GM12878 (cell line): ENCODE measurements at regions not wholly inside any gene's neighbourhood (a gene's known extent, or its start where the extent isn't known, plus 50 kb on each side); places are given as distances from the start of the nearest gene placed in this dataset.

Source experiments
- ATAC-seq: fragments of 200-7000 bp; cut with Tn5 transposase; 3 replicates; pipeline ENCODE4 v1.9.1; 2020; ENCODE audit warnings: mild to moderate bottlenecking, moderate library complexity
- BruUV-seq: library from RNA; stranded (reverse); fragments of 400-500 nt; replicated peaks from 2 replicates; lab custom pipeline; 2021; lab: Mats Ljungman, UMichigan
- CTCF ChIA-PET: fragments of 300-600 bp; sonication (Branson Sonifier 250); formaldehyde crosslinking; extraction: SDS; loops from one replicate; lab custom pipeline; 2021; ENCODE audit warnings: inconsistent platforms; lab: Yijun Ruan, JAX
- POLR2A ChIA-PET: fragments of 350-600 bp; formaldehyde crosslinking; extraction: SDS; loops from one replicate; lab custom pipeline; 2021; ENCODE audit warnings: inconsistent platforms; lab: Charles Lee
- RAD21 ChIA-PET: fragments of 300-600 bp; sonication (Branson Sonifier 250); formaldehyde crosslinking; loops from one replicate; lab custom pipeline; 2023; ENCODE audit warnings: antibody characterized with exemption; ENCODE audit not compliant: unreplicated experiment; lab: Charles Lee
- SMC1A ChIA-PET: fragments of 300-600 bp; sonication (Branson Sonifier 250); formaldehyde crosslinking; loops from one replicate; lab custom pipeline; 2023; ENCODE audit not compliant: unreplicated experiment, uncharacterized antibody; lab: Charles Lee
- DNase-seq: peaks from one replicate; pipeline ENCODE4 v3.0.0-alpha.2; 2011; ENCODE audit warnings: low read depth, low spot score
- FAIRE-seq: peaks from 3 replicates; lab custom pipeline; 2011; peaks lifted over from hg19 to GRCh38; lab: Jason Lieb, UNC
- H2AFZ ChIP-seq: 2 replicates; pipeline ENCODE4 v1.6.0; 2011; ENCODE audit warnings: low read depth, low read length, control low read depth; ENCODE audit not compliant: control insufficient read depth
- H3K27ac ChIP-seq: 2 replicates; pipeline ENCODE4 v1.5.1; 2011; ENCODE audit warnings: control low read depth; ENCODE audit not compliant: control insufficient read depth, insufficient read depth
- H3K27me3 ChIP-seq, 2 experiments: replicated peaks in 1 of 2; 2 replicates each; pipeline versions ENCODE4 v1.6.0 to v1.6.1; 2011; ENCODE audit warnings: low read length in 1 of 2; ENCODE audit not compliant: control insufficient read depth in 2 of 2, insufficient read depth in 2 of 2
- H3K36me3 ChIP-seq, 2 experiments: 2 replicates each; pipeline ENCODE4 v1.5.1; 2011; ENCODE audit warnings: low read length in 1 of 2; ENCODE audit not compliant: control insufficient read depth in 2 of 2, insufficient read depth in 2 of 2
- H3K4me1 ChIP-seq: 2 replicates; pipeline ENCODE4 v1.6.1; 2011; ENCODE audit warnings: mild to moderate bottlenecking, low read length, moderate library complexity, mixed read lengths; ENCODE audit not compliant: control insufficient read depth, insufficient read depth
- H3K4me2 ChIP-seq: 2 replicates; pipeline ENCODE4 v1.6.0; 2011; ENCODE audit warnings: control low read depth; ENCODE audit not compliant: control insufficient read depth, insufficient read depth
- H3K4me3 ChIP-seq: fragments of 200-600 bp; sonication (generic); 2 replicates; pipeline ENCODE4 v1.5.1; 2016
- H3K79me2 ChIP-seq: 2 replicates; pipeline ENCODE4 v1.6.0; 2011; ENCODE audit warnings: low read length; ENCODE audit not compliant: control insufficient read depth, insufficient read depth
- H3K9ac ChIP-seq: 2 replicates; pipeline ENCODE4 v1.8.0; 2011; ENCODE audit warnings: low read length, control low read depth, mixed read lengths; ENCODE audit not compliant: control insufficient read depth, insufficient read depth
- H3K9me3 ChIP-seq: replicated peaks from 3 replicates; pipeline ENCODE4 v1.5.1; 2011; ENCODE audit warnings: mild to moderate bottlenecking, low read length; ENCODE audit not compliant: control insufficient read depth, insufficient read depth
- H4K20me1 ChIP-seq: 2 replicates; pipeline ENCODE4 v1.6.0; 2011; ENCODE audit not compliant: control insufficient read depth, insufficient read depth
- ASH2L ChIP-seq: fragments of 300-600, 200-600 bp; sonication (generic); IDR thresholded peaks from 2 replicates; pipeline ENCODE4 v1.6.1; 2017; ENCODE audit warnings: low read depth, mild to moderate bottlenecking, borderline replicate concordance
- CHD1 ChIP-seq: IDR thresholded peaks from 2 replicates; pipeline ENCODE4 v1.6.1; 2012; ENCODE audit warnings: low read depth, low read length, improper control_type of control experiment
- EGR1 ChIP-seq, 2 experiments: IDR thresholded peaks; 1 replicate in 1 of 2; 2 replicates in 1 of 2; pipeline ENCODE4 v1.6.1; 2011 to 2012; ENCODE audit warnings: low read depth in 2 of 2, low read length in 2 of 2, borderline replicate concordance in 1 of 2, mild to moderate bottlenecking in 1 of 2, moderate library complexity in 1 of 2
- IKZF1 ChIP-seq: fragments of 450-650 bp; conservative IDR thresholded peaks from 2 replicates; pipeline ENCODE4 v1.6.1; 2017; ENCODE audit warnings: antibody characterized with exemption, mild to moderate bottlenecking
- LARP7 ChIP-seq: fragments of 450-650 bp; IDR thresholded peaks from 2 replicates; pipeline ENCODE4 v1.6.1; 2017; ENCODE audit warnings: mild to moderate bottlenecking
- MYC ChIP-seq: IDR thresholded peaks from 2 replicates; pipeline ENCODE4 v1.6.1; 2011; ENCODE audit warnings: mild to moderate bottlenecking, low read length, moderate library complexity, inconsistent platforms; ENCODE audit not compliant: insufficient read depth, insufficient replicate concordance, insufficient read length, severe bottlenecking
- NR2F1 ChIP-seq: fragments of 450-650 bp; conservative IDR thresholded peaks from 2 replicates; pipeline ENCODE4 v1.6.1; 2017; ENCODE audit warnings: mild to moderate bottlenecking
- PAX5 ChIP-seq: IDR thresholded peaks from 2 replicates; pipeline ENCODE4 v1.6.1; 2011; ENCODE audit warnings: low read depth, low read length, borderline replicate concordance
- SUZ12 ChIP-seq: fragments of 200-600 bp; sonication (generic); IDR thresholded peaks from one replicate; pipeline ENCODE4 v1.6.1; 2018; ENCODE audit warnings: antibody characterized with exemption, mild to moderate bottlenecking; ENCODE audit not compliant: unreplicated experiment
- WGBS: methylation state at CpG from one replicate; pipeline ENCODE4 v1.1.6; 2016; ENCODE audit warnings: low lambda C conversion rate; ENCODE audit not compliant: insufficient replicate concordance, insufficient coverage; ENCODE audit errors: missing lambda C conversion rate; 5-methylcytosine and 5-hydroxymethylcytosine counted together
- in situ Hi-C: fragments of 300-500 bp; cut with MboI; formaldehyde crosslinking; loops from 9 replicates; pipeline ENCODE4 v1.14.3; 2018; ENCODE audit warnings: mixed read lengths
- intact Hi-C: fragments of 100-400 bp; cut with micrococcal nuclease; formaldehyde crosslinking; loops from one replicate; pipeline ENCODE4 v1.14.2; 2022; ENCODE audit not compliant: unreplicated experiment
- TF ChIP-seq, protein P1 (sequence below): IDR thresholded peaks from 2 replicates; pipeline ENCODE4 v1.6.1; 2012; ENCODE audit warnings: low read depth, low read length, improper control_type of control experiment
- TF ChIP-seq, protein P2 (sequence below): fragments of 450-650 bp; IDR thresholded peaks from 2 replicates; pipeline ENCODE4 v1.6.1; 2017; ENCODE audit warnings: mild to moderate bottlenecking, moderate library complexity
- TF ChIP-seq, protein P3 (sequence below): fragments of 450-650 bp; IDR thresholded peaks from 2 replicates; pipeline ENCODE4 v1.6.1; 2014; ENCODE audit warnings: mild to moderate bottlenecking

DNA sequence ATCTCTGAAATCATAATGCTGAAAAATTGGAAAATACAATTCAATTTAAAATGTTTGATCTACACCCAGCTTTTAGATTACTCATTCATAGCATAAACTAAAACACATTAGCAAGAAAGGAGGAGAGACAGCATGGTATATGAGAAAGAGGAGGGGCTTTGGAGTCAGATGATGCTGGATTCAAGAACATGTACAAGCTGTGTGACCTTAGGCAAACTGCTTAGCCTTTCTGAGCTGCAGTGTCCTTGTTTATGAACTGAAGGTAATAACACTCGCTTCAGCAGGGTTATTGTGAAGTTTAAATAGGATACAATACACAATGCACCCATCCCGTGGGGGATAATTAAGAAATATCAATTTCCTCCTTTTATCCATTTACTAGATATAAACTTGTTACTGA lies 79.2 kb downstream of the MAP1LC3B2 start:
- ChIA-PET POLR2A (no interaction called here), CTCF (no interaction called here), SMC1A (interaction anchor here (0.6 kb wide), 1 partner anchor 32 kb away, joined by 3 read pairs; no protein-coding TSS in a partner anchor), RAD21 (no interaction called here)
- Histone ChIP-seq H4K20me1 (no peaks in the 10 kb centered on the region), H3K4me2 (no peak overlapping the region), H3K27ac (no peak overlapping the region), H3K79me2 (no peaks in the 10 kb centered on the region), H3K4me3 (no peak overlapping the region), H3K4me1 (no peaks in the 10 kb centered on the region), H3K27me3 (peaks cover 0 to 5% of the 10 kb centered on the region in 2 experiments; a peak in 2 of 4 replicates), H3K9ac (no peak overlapping the region), H3K9me3 (no peaks in the 10 kb centered on the region; the same call in 2 of the 3 replicates), H2AFZ (no peak overlapping the region), H3K36me3 (no peaks in the 10 kb centered on the region)
- in situ Hi-C loops, result no loop called here
- ATAC-seq, result no peak
- no peak for DNase-seq
- intact Hi-C loops, result no loop called here
- TF ChIP-seq PAX5 (no peak), CHD1 (no peak), IKZF1 (no peak), ASH2L (no peak), EGR1 (IDR thresholded peaks at IDR 0.05; ENCODE audit: borderline replicate concordance in 1 of 2, low read depth in 2 of 2, low read length in 2 of 2) (no peak)
- no TSS peak for BruUV-seq
- WGBS, result 25% methylated on average over 2 of the region's 2 CpGs
- no peak for FAIRE-seq

DNA sequence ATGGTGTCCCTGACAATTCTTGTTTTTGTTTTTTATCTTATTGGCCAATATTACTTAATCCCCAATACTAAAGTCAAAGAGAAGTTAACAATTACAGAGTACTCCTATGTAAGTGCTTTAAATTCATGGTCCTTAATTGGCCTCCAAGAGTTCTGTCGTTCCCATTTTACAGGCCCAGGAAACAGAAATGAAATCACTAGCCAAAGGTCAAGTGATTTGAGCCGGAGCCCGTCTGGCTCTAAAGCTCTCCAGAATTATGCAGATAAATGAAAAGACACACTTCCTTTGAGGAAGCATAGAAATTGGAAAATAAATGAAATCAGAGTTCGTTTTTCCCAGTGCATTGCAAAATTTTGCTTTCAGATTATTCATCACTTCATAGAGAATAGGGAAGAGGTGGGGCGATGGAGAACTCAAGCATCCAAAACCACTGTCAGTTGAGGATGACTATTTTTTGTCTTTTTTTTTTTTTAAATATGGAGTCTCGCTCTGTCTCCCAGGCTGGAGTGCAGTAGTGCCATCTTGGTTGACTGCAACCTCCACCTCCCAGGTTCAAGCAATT lies 78.5 kb downstream of the MAP1LC3B2 start:
- no TSS peak for BruUV-seq
- Histone ChIP-seq H3K27me3 (peaks cover 0 to 5% of the 10 kb centered on the region in 2 experiments; a peak in 2 of 4 replicates), H4K20me1 (no peaks in the 10 kb centered on the region), H3K4me1 (no peaks in the 10 kb centered on the region), H3K27ac (no peak overlapping the region), H2AFZ (no peak overlapping the region), H3K4me3 (no peak overlapping the region), H3K79me2 (no peaks in the 10 kb centered on the region), H3K9me3 (no peaks in the 10 kb centered on the region; the same call in 2 of the 3 replicates), H3K9ac (no peak overlapping the region), H3K4me2 (no peak overlapping the region), H3K36me3 (no peaks in the 10 kb centered on the region)
- ChIA-PET POLR2A (no interaction called here), CTCF (no interaction called here), RAD21 (no interaction called here), SMC1A (no interaction called here)
- intact Hi-C loops, result no loop called here
- no peak for ATAC-seq
- in situ Hi-C loops, result no loop called here
- DNase-seq, result no peak
- WGBS, result 65% methylated on average over 6 of the region's 6 CpGs
- FAIRE-seq, result no peak
- TF ChIP-seq, protein P1, sequence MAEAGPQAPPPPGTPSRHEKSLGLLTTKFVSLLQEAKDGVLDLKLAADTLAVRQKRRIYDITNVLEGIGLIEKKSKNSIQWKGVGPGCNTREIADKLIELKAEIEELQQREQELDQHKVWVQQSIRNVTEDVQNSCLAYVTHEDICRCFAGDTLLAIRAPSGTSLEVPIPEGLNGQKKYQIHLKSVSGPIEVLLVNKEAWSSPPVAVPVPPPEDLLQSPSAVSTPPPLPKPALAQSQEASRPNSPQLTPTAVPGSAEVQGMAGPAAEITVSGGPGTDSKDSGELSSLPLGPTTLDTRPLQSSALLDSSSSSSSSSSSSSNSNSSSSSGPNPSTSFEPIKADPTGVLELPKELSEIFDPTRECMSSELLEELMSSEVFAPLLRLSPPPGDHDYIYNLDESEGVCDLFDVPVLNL, result no peak
- TF ChIP-seq MYC, result no peak
- TF ChIP-seq, protein P2, sequence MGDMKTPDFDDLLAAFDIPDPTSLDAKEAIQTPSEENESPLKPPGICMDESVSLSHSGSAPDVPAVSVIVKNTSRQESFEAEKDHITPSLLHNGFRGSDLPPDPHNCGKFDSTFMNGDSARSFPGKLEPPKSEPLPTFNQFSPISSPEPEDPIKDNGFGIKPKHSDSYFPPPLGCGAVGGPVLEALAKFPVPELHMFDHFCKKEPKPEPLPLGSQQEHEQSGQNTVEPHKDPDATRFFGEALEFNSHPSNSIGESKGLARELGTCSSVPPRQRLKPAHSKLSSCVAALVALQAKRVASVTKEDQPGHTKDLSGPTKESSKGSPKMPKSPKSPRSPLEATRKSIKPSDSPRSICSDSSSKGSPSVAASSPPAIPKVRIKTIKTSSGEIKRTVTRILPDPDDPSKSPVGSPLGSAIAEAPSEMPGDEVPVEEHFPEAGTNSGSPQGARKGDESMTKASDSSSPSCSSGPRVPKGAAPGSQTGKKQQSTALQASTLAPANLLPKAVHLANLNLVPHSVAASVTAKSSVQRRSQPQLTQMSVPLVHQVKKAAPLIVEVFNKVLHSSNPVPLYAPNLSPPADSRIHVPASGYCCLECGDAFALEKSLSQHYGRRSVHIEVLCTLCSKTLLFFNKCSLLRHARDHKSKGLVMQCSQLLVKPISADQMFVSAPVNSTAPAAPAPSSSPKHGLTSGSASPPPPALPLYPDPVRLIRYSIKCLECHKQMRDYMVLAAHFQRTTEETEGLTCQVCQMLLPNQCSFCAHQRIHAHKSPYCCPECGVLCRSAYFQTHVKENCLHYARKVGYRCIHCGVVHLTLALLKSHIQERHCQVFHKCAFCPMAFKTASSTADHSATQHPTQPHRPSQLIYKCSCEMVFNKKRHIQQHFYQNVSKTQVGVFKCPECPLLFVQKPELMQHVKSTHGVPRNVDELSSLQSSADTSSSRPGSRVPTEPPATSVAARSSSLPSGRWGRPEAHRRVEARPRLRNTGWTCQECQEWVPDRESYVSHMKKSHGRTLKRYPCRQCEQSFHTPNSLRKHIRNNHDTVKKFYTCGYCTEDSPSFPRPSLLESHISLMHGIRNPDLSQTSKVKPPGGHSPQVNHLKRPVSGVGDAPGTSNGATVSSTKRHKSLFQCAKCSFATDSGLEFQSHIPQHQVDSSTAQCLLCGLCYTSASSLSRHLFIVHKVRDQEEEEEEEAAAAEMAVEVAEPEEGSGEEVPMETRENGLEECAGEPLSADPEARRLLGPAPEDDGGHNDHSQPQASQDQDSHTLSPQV, result no peak
- TF ChIP-seq, protein P3, sequence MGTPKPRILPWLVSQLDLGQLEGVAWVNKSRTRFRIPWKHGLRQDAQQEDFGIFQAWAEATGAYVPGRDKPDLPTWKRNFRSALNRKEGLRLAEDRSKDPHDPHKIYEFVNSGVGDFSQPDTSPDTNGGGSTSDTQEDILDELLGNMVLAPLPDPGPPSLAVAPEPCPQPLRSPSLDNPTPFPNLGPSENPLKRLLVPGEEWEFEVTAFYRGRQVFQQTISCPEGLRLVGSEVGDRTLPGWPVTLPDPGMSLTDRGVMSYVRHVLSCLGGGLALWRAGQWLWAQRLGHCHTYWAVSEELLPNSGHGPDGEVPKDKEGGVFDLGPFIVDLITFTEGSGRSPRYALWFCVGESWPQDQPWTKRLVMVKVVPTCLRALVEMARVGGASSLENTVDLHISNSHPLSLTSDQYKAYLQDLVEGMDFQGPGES, result no peak
- TF ChIP-seq LARP7, result no peak
- TF ChIP-seq SUZ12, result no peak
- no peak for TF ChIP-seq NR2F1
